DOHH2 (cell line): ENCODE measurements at regions not wholly inside any gene's neighbourhood (a gene's known extent, or its start where the extent isn't known, plus 50 kb on each side); places are given as distances from the start of the nearest gene placed in this dataset.

Experiments used
- H3F3A ChIP-seq: fragments of 200-600 bp; sonication (generic), shearing (Covaris generic); 2 replicates; pipeline ENCODE4 v1.6.0; 2016; ENCODE audit warnings: antibody characterized with exemption, mild to moderate bottlenecking; ENCODE audit not compliant: control insufficient read depth, insufficient read depth
- H3K27ac ChIP-seq: fragments of 200-600 bp; sonication (generic); 2 replicates; pipeline ENCODE4 v1.5.1; 2014; ENCODE audit warnings: low read depth, mild to moderate bottlenecking, low read length, moderate library complexity
- H3K27me3 ChIP-seq: fragments of 200-600 bp; sonication (generic); 2 replicates; pipeline ENCODE4 v1.6.1; 2014; ENCODE audit warnings: mild to moderate bottlenecking, low read length, mixed read lengths; ENCODE audit not compliant: control insufficient read depth
- H3K36me3 ChIP-seq: fragments of 200-600 bp; sonication (generic); 2 replicates; pipeline ENCODE4 v1.6.1; 2014; ENCODE audit warnings: mild to moderate bottlenecking, low read length, moderate library complexity, mixed read lengths; ENCODE audit not compliant: control insufficient read depth
- H3K4me1 ChIP-seq: fragments of 200-600 bp; sonication (generic); 2 replicates; pipeline ENCODE4 v1.6.1; 2014; ENCODE audit warnings: mild to moderate bottlenecking, low read length, mixed read lengths; ENCODE audit not compliant: control insufficient read depth
- H3K4me2 ChIP-seq: fragments of 200-600 bp; sonication (generic); 2 replicates; pipeline ENCODE4 v1.6.0; 2014; ENCODE audit warnings: mild to moderate bottlenecking, low read length, moderate library complexity
- H3K4me3 ChIP-seq: fragments of 200-600 bp; sonication (generic); 2 replicates; pipeline ENCODE4 v1.5.1; 2014; ENCODE audit warnings: mild to moderate bottlenecking, low read length, mixed read lengths
- H3K79me2 ChIP-seq: fragments of 200-600 bp; sonication (generic); 2 replicates; pipeline ENCODE4 v1.6.1; 2014; ENCODE audit warnings: mild to moderate bottlenecking, low read length, mixed read lengths; ENCODE audit not compliant: control insufficient read depth
- H3K9me2 ChIP-seq: fragments of 200-600 bp; sonication (generic); replicated peaks from 2 replicates; pipeline ENCODE4 v1.6.1; 2014; ENCODE audit warnings: mild to moderate bottlenecking, low read length, mixed read lengths; ENCODE audit not compliant: control insufficient read depth
- H3K9me3 ChIP-seq: fragments of 200-600 bp; sonication (generic); 2 replicates; pipeline ENCODE4 v1.6.1; 2014; ENCODE audit warnings: antibody characterized with exemption, low read length, mixed read lengths; ENCODE audit not compliant: control insufficient read depth, insufficient read depth
- H4K20me1 ChIP-seq: fragments of 200-600 bp; sonication (generic); 2 replicates; pipeline ENCODE4 v1.6.0; 2014; ENCODE audit warnings: low read depth, mild to moderate bottlenecking, antibody characterized with exemption, low read length, moderate library complexity; ENCODE audit not compliant: control insufficient read depth, insufficient read depth
- EZH2phosphoT487 ChIP-seq: fragments of 200-600 bp; sonication (generic); IDR thresholded peaks from 2 replicates; pipeline ENCODE4 v1.6.1; 2017; ENCODE audit warnings: borderline replicate concordance, mild to moderate bottlenecking, antibody characterized with exemption, low read length, moderate library complexity, mixed read lengths
- TF ChIP-seq, protein P1 (sequence below): fragments of 200-600 bp; sonication (generic); IDR thresholded peaks from one replicate; pipeline ENCODE4 v1.5.1; 2014; ENCODE audit warnings: antibody characterized with exemption, mild to moderate bottlenecking, low read depth, low read length; ENCODE audit not compliant: poor library complexity, severe bottlenecking

DNA sequence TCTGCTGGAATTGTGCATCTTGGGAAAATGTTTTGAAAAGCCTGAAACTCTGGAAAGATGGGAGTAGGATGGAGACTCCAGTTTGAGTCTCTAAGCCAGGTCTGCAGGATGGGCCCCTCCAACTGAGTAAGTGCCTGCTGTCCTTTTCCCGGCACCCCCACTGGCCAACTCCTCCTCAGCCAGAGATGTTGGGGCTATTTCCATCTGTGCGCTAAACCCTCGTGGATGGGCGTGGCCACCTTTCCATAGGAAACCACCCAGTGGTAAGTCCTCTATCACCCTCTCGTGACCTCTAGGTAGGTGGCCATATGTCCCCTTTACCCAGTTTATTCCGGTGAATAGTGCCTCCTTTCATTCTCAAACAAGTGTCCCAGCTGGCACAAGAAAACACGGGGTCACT lies 250.9 kb downstream of the TOMM20 start:
- no peaks in the 10 kb centered on the region for H3K79me2 ChIP-seq
- H3K36me3 ChIP-seq: no peaks in the 10 kb centered on the region
- no peak overlapping the region for H3K27ac ChIP-seq
- no peak for TF ChIP-seq EZH2phosphoT487
- TF ChIP-seq, protein P1, sequence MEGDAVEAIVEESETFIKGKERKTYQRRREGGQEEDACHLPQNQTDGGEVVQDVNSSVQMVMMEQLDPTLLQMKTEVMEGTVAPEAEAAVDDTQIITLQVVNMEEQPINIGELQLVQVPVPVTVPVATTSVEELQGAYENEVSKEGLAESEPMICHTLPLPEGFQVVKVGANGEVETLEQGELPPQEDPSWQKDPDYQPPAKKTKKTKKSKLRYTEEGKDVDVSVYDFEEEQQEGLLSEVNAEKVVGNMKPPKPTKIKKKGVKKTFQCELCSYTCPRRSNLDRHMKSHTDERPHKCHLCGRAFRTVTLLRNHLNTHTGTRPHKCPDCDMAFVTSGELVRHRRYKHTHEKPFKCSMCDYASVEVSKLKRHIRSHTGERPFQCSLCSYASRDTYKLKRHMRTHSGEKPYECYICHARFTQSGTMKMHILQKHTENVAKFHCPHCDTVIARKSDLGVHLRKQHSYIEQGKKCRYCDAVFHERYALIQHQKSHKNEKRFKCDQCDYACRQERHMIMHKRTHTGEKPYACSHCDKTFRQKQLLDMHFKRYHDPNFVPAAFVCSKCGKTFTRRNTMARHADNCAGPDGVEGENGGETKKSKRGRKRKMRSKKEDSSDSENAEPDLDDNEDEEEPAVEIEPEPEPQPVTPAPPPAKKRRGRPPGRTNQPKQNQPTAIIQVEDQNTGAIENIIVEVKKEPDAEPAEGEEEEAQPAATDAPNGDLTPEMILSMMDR: no peak
- H3K9me3 ChIP-seq: no peaks in the 10 kb centered on the region
- no peak overlapping the region for H3K4me3 ChIP-seq
- peaks cover 10% of the 10 kb centered on the region for H3K27me3 ChIP-seq
- H3F3A ChIP-seq: no peaks in the 10 kb centered on the region
- no peaks in the 10 kb centered on the region for H3K9me2 ChIP-seq
- H3K4me2 ChIP-seq: no peak overlapping the region
- no peaks in the 10 kb centered on the region for H4K20me1 ChIP-seq
- peaks cover 13% of the 10 kb centered on the region for H3K4me1 ChIP-seq

DNA sequence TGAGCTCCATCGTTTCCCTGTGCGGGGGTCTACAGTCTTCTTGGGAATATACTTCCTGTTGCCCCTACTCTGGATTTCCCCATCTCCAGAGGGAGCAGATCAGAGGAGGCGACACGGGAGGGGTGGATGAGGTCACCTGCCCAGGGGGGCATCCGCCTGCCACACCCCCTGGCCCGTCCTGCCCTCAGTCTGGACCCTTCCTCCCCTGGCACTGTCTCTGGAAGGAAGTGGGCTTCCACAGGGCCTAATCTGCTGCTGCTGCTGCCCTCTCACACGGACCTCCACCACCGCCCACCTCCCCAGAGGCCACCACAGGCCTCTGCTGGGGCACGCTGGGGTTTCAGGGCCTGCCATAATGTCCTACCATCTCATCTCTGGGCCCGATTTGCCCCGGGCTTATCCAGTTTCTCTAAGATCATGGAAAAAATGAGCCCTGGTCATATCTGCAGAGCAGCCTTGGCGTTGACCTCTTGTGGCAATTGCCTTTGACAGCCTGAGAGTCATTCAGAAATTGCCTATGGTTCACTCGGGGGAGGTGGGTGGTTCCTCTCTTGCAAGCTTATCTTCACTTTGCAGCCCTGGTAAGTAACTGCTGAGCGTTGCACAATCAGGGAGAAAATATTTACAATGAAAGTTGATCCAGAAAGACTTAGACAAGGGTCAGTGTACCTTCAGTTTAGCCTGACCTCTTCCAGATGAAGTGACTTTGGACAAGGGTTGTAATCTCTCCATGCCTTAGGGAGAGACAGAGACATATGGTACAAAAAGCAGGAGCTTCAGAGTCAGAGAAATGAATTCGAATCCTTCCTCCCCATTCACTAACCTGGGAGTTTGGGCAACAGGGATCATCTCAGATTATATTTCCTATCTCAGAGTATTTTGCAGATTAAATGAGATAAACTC lies 252.4 kb downstream of the TOMM20 start:
- no peaks in the 10 kb centered on the region for H3K36me3 ChIP-seq
- no peak overlapping the region for H3K27ac ChIP-seq
- H3K9me2 ChIP-seq: no peaks in the 10 kb centered on the region
- H3K4me2 ChIP-seq: no peak overlapping the region
- TF ChIP-seq, protein P1: no peak
- TF ChIP-seq EZH2phosphoT487: no peak
- no peaks in the 10 kb centered on the region for H3F3A ChIP-seq
- H4K20me1 ChIP-seq: no peaks in the 10 kb centered on the region
- no peak overlapping the region for H3K4me3 ChIP-seq
- no peaks in the 10 kb centered on the region for H3K27me3 ChIP-seq
- no peaks in the 10 kb centered on the region for H3K9me3 ChIP-seq
- H3K79me2 ChIP-seq: no peaks in the 10 kb centered on the region
- H3K4me1 ChIP-seq: peaks cover 1% of the 10 kb centered on the region

DNA sequence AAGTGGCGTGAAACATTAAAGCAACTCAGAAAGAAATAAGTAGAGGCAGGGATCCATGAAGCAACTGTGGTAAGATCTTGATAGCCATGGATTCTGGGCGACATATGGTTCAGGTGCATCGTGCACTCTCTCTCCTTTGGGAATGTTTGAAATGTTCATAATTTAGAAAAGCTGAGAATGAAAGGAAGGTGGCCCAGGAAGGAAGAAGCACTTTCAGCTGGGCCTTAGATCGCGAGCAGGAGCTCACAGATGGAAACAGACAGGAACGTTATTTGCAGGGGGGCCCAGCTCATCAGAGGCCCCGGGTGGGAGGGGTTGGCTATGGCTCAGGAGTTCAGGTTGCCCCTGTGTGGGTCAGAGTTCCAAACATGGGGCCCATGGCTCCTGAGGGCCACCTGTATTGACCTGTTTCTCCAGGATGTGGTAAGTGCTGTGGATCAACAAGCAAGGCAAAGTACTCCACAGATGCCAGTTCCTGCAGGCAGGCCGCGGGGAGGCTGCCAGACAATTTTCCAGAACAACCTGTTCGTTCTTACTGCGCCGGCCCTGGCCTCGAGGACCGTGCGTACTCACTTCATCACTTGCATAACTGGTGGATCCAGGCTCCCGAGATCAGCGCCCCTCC lies 253.2 kb downstream of the TOMM20 start:
- Histone ChIP-seq H3K27me3 (no peaks in the 10 kb centered on the region; the same call in 1 of the 2 replicates), H3K4me1 (no peaks in the 10 kb centered on the region), H3K4me2 (no peak overlapping the region), H3K4me3 (no peak overlapping the region), H4K20me1 (no peaks in the 10 kb centered on the region), H3K27ac (no peak overlapping the region), H3K9me2 (no peaks in the 10 kb centered on the region), H3K36me3 (no peaks in the 10 kb centered on the region), H3K79me2 (no peaks in the 10 kb centered on the region), H3F3A (no peaks in the 10 kb centered on the region), H3K9me3 (no peaks in the 10 kb centered on the region)
- TF ChIP-seq, protein P1: no peak
- TF ChIP-seq EZH2phosphoT487: no peak
